ENCODE measurements at regions not wholly inside any gene's neighbourhood (a gene's known extent, or its start where the extent isn't known, plus 50 kb on each side); places are given as distances from the start of the nearest gene placed in this dataset.
A peak's percentile ranks its signal among the peaks of the same experiment; 100 is the strongest.

DNA sequence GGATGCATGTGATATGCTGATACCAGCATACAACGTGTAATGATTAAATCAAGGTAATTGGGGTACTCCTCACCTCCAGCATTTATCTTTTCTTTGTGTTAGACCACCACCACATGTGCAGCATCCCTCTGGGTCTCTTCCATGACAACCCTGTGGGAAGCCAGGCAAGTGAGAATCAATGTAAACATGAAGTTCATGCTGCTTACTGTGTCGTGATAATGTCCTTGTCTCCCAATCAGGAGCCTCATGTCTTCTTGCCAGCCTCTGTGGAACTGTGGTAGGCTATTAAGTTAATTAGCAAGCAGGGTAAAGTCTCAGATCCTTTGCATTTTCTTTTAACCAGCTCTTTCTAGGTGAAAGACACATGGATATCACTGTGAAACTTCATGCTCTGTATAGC, 126.7 kb downstream of the TES start:
- peaks cover 10 to 34% (median 28%) of the 10 kb centered on the region in 4 donors for H3K4me1 ChIP-seq
- TF ChIP-seq POLR2AphosphoS5 (IDR thresholded peaks at IDR 0.05) = no peak
- TF ChIP-seq POLR2A (IDR thresholded peaks at IDR 0.05; ENCODE audit: low read depth) = no peak
- TF ChIP-seq EP300 (IDR thresholded peaks at IDR 0.05) = no peak
- TF ChIP-seq, protein P1, sequence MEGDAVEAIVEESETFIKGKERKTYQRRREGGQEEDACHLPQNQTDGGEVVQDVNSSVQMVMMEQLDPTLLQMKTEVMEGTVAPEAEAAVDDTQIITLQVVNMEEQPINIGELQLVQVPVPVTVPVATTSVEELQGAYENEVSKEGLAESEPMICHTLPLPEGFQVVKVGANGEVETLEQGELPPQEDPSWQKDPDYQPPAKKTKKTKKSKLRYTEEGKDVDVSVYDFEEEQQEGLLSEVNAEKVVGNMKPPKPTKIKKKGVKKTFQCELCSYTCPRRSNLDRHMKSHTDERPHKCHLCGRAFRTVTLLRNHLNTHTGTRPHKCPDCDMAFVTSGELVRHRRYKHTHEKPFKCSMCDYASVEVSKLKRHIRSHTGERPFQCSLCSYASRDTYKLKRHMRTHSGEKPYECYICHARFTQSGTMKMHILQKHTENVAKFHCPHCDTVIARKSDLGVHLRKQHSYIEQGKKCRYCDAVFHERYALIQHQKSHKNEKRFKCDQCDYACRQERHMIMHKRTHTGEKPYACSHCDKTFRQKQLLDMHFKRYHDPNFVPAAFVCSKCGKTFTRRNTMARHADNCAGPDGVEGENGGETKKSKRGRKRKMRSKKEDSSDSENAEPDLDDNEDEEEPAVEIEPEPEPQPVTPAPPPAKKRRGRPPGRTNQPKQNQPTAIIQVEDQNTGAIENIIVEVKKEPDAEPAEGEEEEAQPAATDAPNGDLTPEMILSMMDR (IDR thresholded peaks at IDR 0.05) = no peak
- DNase-seq (ENCODE audit: extremely low spot score) = no peak
- H3K36me3 ChIP-seq = no peaks in the 10 kb centered on the region
- no peak overlapping the region for H3K27ac ChIP-seq (replicated peaks in 1 of 4)
- H3K4me3 ChIP-seq = no peak overlapping the region
- H3K27me3 ChIP-seq = no peaks in the 10 kb centered on the region
- peaks cover 0 to 2% (median 0%) of the 10 kb centered on the region in 4 donors for H3K9me3 ChIP-seq
- intact Hi-C loops (cut with DNase I) = no loop called here
- 79% methylated on average over 2 of the region's 2 CpGs for WGBS

DNA sequence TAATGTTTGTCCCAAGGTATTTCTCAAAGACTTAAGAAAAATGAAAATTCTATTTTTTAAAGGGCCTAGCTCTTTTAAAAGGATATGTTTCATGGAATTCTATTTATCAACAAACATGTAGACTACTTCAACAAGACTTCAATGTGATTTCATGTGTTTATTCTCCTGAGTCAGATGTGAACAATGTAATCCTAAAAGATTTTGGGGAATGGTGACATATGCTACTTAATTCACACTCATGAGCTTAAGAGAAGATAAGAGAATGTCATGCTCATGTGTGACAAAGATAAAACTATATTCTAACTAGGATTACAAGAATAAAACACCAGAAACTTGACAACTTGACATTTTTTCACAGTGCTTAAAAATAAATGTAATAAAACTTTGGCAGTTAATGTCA, 127.5 kb downstream of the TES start:
- H3K9me3 ChIP-seq = no peaks in the 10 kb centered on the region
- no peak for DNase-seq (ENCODE audit: extremely low spot score)
- H3K4me1 ChIP-seq = peaks cover 10 to 33% (median 27%) of the 10 kb centered on the region in 4 donors
- no peak overlapping the region for H3K27ac ChIP-seq (replicated peaks in 1 of 4)
- TF ChIP-seq, protein P1 (IDR thresholded peaks at IDR 0.05) = no peak
- TF ChIP-seq EP300 (IDR thresholded peaks at IDR 0.05) (no peak), POLR2AphosphoS5 (IDR thresholded peaks at IDR 0.05) (no peak), POLR2A (IDR thresholded peaks at IDR 0.05; ENCODE audit: low read depth) (no peak)
- no peaks in the 10 kb centered on the region for H3K27me3 ChIP-seq
- H3K4me3 ChIP-seq = no peak overlapping the region
- H3K36me3 ChIP-seq = no peaks in the 10 kb centered on the region
- intact Hi-C loops (cut with DNase I) = no loop called here

DNA sequence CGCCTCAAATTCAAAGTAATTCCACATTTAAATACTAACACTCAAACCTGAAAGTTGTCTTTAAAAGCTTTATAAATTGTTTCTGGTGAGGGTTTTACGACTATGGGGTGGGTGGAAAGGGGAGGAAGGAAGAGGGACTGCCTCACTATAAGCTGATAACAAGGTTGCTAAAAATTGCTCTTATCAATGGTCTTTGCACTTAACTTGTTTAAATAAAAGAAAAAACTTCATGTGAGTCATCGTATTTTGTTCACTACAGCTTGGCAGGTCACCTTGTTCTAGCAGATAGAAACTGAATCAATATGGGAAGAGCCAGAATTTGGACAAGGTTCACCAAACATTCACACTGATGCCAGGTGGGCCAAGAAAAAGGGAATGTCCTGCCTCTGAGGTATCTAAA, 129.2 kb downstream of the TES start:
- H3K36me3 ChIP-seq = no peaks in the 10 kb centered on the region
- peaks cover 10 to 33% (median 25%) of the 10 kb centered on the region in 4 donors for H3K4me1 ChIP-seq
- no peaks in the 10 kb centered on the region for H3K9me3 ChIP-seq
- intact Hi-C loops (cut with DNase I) = no loop called here
- no peak for DNase-seq (ENCODE audit: extremely low spot score)
- 32% methylated on average over 3 of the region's 3 CpGs for WGBS
- no peak overlapping the region for H3K4me3 ChIP-seq
- H3K27ac ChIP-seq (replicated peaks in 1 of 4) = peak overlapping the region; percentile 16 to 60 (median 58)
- no peaks in the 10 kb centered on the region for H3K27me3 ChIP-seq
- TF ChIP-seq, protein P1 (IDR thresholded peaks at IDR 0.05) = no peak
- TF ChIP-seq EP300 (IDR thresholded peaks at IDR 0.05) (no peak), POLR2AphosphoS5 (IDR thresholded peaks at IDR 0.05) (no peak), POLR2A (IDR thresholded peaks at IDR 0.05; ENCODE audit: low read depth) (no peak)

DNA sequence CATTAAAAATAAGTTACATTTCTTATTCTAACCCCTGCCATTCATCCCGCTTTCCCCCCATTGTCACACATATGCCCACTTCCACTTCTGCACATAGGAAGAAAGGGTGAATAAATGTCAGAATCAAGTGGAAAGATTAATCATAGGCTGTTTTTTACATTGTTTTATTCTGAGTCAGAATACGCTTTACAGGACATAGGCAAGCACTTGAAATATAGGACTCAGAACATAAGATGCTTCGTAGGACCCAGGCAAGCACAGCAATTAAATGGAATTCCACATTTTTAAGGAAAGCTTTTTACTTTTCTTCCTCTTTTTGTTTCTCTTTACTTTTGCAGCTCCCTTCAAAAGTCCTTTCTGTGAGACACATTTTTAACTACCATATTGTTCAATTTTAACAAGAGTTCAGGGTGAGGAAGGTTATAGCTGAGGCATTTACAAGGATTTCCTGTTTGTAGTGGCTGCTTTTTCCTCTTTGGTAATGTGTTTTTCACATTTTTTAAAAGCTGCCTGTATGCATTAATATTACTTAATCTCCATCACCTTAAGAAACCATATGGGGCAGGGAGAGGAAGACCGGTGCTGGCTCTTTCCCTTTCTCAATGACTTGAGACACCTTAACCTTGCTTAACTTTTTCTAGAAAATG, 130.0 kb downstream of the TES start:
- peaks cover 10 to 33% (median 24%) of the 10 kb centered on the region in 4 donors for H3K4me1 ChIP-seq

More for the DNA sequence above, 130.0 kb downstream of the TES start:
- WGBS = 76% methylated on average over 4 of the region's 4 CpGs
- no peaks in the 10 kb centered on the region for H3K36me3 ChIP-seq
- no peaks in the 10 kb centered on the region for H3K9me3 ChIP-seq
- H3K27me3 ChIP-seq = no peaks in the 10 kb centered on the region
- intact Hi-C loops (cut with DNase I) = no loop called here
- DNase-seq (ENCODE audit: extremely low spot score) = no peak
- no peak for TF ChIP-seq POLR2AphosphoS5 (IDR thresholded peaks at IDR 0.05)
- no peak for TF ChIP-seq POLR2A (IDR thresholded peaks at IDR 0.05; ENCODE audit: low read depth)
- TF ChIP-seq EP300 (IDR thresholded peaks at IDR 0.05) = no peak
- TF ChIP-seq, protein P1 (IDR thresholded peaks at IDR 0.05) = no peak
- H3K4me3 ChIP-seq = no peak overlapping the region
- H3K27ac ChIP-seq (replicated peaks in 1 of 4) = peak overlapping the region in 3 of 4 donors; percentile 57 to 60 (median 58)

Data from esophagus muscularis mucosa (tissue), 4 donors.